ENCODE measurements at regions not wholly inside any gene's neighbourhood (a gene's known extent, or its start where the extent isn't known, plus 50 kb on each side); places are given as distances from the start of the nearest gene placed in this dataset.

GRCh38 chr3:102756706-102757105, 321.9 kb downstream of the ZPLD1 start:
- no peak for DNase-seq (ENCODE audit: low spot score)
- H3K27ac ChIP-seq, result no peak overlapping the region
- CTCF ChIA-PET, result no interaction called here
- TF ChIP-seq CTCF (conservative IDR thresholded peaks at IDR 0.05; ENCODE audit: low read depth), result no peak
- POLR2A ChIA-PET (ENCODE audit: low non-redundant PET), result no interaction called here

- ChIA-PET CTCF (no interaction called here), POLR2A (ENCODE audit: low non-redundant PET) (no interaction called here)
- no peak overlapping the region for H3K27ac ChIP-seq
- DNase-seq (ENCODE audit: low spot score), result no peak
- no peak for TF ChIP-seq CTCF (conservative IDR thresholded peaks at IDR 0.05; ENCODE audit: low read depth)
These were observed 323.1 kb downstream of the ZPLD1 start for GRCh38 chr3:102757950-102758349.

GRCh38 chr3:102761766-102762165, 327.0 kb downstream of the ZPLD1 start:
- ChIA-PET CTCF (interaction anchor here (0.6 kb wide), 1 partner anchor 643 kb away, joined by 3 read pairs; no protein-coding TSS in a partner anchor), POLR2A (ENCODE audit: low non-redundant PET) (no interaction called here)
- TF ChIP-seq CTCF (conservative IDR thresholded peaks at IDR 0.05; ENCODE audit: low read depth), result no peak
- DNase-seq (ENCODE audit: low spot score), result no peak
- H3K27ac ChIP-seq, result no peak overlapping the region

- ChIA-PET POLR2A (ENCODE audit: low non-redundant PET) (no interaction called here), CTCF (no interaction called here)
- H3K27ac ChIP-seq, result no peak overlapping the region
- TF ChIP-seq CTCF (conservative IDR thresholded peaks at IDR 0.05; ENCODE audit: low read depth), result no peak
- DNase-seq (ENCODE audit: low spot score), result no peak
These were observed 356.0 kb downstream of the ZPLD1 start for GRCh38 chr3:102790747-102791325.

- ChIA-PET CTCF (interaction anchor here (0.6 kb wide), 1 partner anchor 1880 kb away, joined by 3 read pairs; no protein-coding TSS in a partner anchor), POLR2A (ENCODE audit: low non-redundant PET) (no interaction called here)
- DNase-seq (ENCODE audit: low spot score), result no peak
- TF ChIP-seq CTCF (conservative IDR thresholded peaks at IDR 0.05; ENCODE audit: low read depth), result no peak
- no peak overlapping the region for H3K27ac ChIP-seq
These were observed 357.1 kb downstream of the ZPLD1 start for GRCh38 chr3:102791641-102792589.

GRCh38 chr3:102796804-102797203, 362.0 kb downstream of the ZPLD1 start:
- ChIA-PET POLR2A (ENCODE audit: low non-redundant PET) (no interaction called here), CTCF (no interaction called here)
- no peak for TF ChIP-seq CTCF (conservative IDR thresholded peaks at IDR 0.05; ENCODE audit: low read depth)
- no peak for DNase-seq (ENCODE audit: low spot score)
- no peak overlapping the region for H3K27ac ChIP-seq
